Inferior parietal cortex (tissue), 1 donor: ENCODE measurements at regions not wholly inside any gene's neighbourhood (a gene's known extent, or its start where the extent isn't known, plus 50 kb on each side); places are given as distances from the start of the nearest gene placed in this dataset.

Source experiments
- DNase-seq: peaks from one replicate; pipeline ENCODE4 v3.0.0-alpha.2; 2016; ENCODE audit errors: extremely low spot score

DNA sequence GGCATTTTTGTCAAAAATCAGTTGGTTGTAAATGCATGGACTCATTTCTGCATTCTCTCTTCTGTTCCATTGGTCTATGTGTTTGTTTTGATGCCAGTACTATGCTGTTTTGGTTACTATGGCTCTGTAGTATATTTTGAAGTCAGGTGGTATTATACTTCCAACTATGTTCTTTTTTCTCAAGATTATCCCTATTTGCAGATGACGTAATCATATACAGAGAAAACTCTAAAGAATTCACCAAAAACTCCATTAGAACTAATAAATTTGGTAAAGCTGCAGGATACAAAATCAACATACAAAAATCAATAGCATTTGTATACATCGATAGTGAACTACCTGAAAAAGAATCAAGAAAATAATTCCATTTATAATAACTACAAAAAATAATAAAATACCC, 253.1 kb upstream of the NEGR1 start:
- no peak for DNase-seq

DNA sequence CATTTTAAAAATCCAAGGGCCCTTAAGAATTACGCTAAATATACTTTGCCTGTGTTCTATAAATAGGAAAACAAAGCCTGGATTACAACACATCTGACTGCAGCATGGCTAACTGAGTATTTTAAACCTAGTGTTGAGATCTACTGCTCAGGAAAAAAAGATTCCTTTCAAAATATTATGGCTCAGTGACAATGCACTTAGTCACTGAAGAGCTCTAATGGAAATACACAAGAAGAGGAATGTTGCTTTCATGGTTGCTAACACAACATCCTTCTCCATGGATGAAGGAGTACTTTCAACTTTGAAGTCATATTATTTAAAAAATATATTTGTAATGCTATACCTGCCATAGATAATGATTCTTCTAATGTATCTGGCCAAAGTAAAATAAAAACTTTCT, 248.3 kb upstream of the NEGR1 start:
- no peak for DNase-seq

DNA sequence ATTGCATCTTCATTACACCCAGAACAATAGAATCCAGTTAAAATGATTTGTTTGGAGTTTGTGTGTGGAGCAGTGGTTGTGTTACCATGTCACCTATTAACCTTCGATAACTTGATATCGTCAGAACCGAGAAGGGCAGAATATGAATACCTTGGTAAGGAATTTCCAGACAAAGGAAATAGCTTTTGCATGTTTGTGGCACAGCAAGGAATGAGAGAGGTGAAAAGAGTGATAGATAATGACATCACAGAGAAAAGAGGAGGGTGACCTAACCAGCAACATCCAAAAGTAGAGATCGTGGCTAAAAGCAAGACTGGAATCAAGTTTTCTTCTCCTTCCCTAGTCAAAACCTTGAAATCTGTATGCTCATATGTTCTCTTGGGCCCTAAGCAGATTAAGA, 244.6 kb upstream of the NEGR1 start:
- DNase-seq = no peak

DNA sequence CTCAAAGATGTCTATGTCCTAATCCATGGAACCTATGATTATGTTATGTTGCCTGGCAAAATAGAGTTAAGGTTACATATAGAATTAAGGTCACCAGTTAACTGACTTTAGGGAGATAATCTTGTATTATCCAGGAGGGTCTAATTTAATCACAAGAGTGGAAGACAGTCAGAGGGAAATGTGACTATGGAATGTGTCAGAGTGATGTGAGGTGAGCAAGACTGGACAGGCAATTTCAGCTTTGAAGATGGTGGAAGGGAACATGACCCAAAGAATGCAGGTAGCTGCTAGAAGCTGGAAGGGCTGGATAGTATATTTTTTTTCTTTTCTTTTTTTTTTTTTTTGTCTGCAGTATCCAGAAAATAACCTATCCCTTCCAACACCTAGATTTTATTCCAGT, 241.7 kb upstream of the NEGR1 start:
- no peak for DNase-seq

DNA sequence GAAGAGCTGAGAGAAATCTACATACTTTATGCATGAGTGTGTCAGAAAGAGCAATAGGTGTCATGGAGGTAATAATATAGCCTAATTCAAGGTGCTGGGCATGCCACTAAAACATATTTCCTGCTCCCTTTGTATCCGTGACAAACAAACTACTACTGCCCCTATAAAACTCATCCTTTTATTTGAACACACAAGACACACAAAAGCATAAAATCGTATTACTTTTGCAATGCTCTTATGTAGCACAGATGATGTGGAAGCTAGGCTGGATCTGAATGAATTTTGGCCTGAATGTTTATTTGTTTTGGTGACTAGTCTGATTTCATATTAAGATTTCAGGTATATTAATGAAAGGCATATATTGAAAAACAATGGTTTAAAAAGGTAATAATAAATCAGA, 239.3 kb upstream of the NEGR1 start:
- no peak for DNase-seq

DNA sequence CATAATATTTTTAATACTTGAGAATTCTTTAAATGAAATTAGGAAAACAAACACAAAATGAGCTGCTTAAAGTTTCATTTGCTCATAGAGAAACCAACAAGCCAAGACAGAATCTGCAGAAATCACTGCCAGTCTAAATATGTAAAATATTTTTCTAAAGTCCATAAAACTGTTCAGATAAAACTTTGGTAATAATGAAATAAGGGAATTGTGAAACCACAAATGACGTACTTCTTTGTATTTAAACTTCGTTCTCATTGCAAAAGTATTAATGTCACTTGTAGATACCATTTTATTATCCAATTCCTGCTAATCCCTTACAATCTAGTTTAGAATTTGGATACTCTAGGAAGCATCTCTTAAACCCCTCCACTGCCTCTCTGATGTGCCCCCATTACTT, 234.5 kb upstream of the NEGR1 start:
- no peak for DNase-seq

DNA sequence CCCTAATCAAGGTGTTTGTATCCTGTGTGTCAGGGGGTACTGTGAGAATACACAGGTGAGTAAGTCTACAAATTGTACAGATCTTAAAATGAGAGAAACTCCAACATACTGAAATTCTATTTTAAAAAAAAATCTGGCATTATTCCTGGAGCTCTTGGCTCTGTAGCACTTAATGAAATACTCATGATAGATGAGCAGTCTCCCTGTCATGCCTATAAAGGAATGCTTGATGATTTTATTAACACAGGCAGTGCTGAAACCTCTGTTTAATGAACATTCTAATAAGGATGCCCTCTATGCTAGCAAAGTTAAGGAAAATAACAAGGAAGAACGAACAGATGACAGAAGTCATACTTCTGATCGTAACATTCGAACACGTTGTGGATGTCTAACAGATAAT, 233.9 kb upstream of the NEGR1 start:
- DNase-seq = no peak

DNA sequence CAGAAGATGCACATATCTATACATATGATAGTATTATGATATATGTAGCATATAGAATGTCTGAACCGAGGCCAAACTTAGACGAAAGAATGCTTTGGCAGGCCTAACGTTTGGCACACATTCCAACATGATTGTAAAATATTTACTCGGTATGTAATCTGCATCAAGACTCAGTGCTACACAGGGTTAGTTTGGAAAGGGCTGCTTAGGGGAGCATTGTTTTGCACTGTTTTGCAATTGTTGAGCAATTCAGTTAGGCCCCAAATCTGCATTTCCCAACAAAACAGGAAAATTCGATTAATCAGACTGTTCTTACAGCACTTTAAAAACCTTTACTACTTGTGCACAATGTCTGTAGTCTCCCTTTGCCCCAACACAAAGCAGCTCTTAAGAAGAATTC, 216.0 kb upstream of the NEGR1 start:
- no peak for DNase-seq

DNA sequence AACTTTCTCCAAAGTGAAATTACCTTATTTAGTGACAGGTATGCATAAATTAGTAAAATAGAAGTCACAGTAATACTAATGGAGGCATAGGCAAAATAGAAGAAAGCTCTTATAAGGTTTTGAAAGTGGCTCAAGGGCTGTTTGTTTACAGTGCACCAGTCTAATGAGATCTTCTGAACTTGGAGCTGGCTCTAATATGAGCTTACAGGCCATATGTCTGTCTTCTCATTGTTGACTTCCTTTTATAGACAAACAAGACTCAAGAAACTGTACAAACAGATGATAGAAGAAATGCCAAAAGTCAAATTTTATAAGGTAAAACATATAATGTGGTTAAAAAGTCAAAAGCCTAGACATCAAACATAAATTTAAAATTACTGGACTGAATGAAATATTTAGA, 207.5 kb upstream of the NEGR1 start:
- no peak for DNase-seq

DNA sequence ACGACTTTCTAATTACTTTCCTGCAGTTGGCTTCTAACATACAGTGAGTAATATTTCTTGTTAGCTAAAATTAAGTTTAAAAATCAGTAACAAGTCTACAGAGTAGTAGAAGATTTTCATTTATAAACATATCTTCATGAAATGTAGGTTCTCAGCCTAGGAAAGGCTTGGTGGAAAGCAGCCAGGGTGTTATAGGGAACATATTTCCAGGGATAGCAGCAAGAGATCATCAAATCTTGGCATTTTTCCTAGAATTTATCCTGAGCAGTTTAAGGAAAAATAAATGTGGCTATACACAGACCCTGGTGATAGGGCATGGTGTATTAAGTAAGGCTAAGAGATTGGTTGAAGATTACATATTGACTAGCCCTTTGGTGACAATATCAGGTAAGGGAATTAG, 203.5 kb upstream of the NEGR1 start:
- DNase-seq = no peak

DNA sequence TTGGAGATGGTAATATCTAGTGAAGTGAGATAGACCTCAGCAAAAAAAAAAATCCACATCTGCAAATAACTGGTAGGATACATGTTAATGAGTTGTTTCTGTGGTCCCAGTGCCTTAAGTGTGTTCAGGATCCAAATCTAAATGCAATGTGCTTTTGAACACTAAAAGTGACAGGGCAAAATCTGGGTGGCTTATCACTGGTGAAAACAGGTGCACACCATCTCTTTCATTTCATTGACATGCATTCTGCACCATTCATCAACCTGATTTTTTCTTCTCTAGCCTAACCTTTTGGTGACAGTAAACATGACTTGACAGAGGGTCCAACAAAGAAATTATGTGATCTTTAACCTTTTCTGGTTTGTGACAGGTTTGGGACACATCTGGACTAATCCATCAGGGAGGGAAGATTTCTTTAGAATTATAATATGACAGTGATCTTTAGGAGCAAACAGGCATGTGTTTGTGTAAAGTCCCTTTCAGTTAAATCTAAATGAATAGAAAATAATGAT, 201.6 kb upstream of the NEGR1 start:
- DNase-seq = no peak

DNA sequence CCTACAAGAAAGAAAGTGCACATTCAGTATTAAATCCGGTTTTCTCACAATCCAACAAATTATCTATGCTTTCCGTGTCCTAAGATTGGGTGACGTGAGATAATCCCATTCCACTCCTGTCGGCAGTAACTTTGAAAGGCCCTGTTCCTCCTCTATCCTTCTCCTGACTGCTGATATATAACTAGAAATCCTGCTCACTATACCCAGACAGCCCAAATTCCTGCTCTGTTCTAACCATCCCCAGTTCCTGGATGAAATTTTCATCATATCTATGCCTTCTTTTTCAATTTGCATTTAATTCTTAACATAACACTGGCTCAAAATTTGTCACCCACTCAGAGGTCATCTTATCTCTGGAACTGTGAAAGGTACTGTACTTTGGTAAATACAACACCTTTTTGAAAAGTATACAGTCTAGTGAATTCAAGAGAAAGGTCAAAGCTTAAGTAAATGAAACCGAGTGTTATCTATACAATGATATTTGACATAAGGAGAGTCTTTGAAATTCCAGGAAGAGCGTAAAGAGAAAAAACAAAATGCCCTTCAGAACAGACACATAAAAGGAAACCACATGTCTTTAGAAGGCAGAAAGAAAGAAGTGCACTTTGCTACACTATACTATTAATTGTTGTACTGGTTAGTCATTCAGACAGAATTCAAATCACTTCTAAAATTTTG, 200.5 kb upstream of the NEGR1 start:
- DNase-seq = no peak

DNA sequence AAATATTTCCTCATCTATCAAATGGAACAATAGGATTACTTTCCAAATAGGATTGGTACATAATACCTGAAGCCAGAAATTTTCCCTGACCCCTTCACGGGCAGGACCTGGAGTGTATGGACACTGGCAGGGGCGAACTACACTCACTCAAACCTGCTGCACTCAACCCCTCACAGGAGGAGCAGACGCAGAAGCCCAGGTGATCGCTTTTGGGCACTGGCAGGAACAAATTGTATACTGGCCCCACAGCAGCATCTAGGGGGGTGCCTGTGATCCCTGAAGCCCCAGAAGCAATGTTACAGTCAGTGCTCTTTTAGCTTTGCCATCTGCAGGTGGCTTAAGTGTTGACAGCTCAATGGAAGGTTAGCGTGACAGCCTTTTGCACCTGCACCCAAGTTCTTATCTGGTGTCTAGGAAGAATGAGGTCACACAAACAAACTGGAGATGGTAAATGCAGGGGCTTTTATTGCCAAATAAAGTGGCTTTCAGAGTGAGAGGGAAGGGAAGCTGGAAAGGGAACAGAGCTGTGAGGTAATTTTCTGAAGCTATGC, 199.2 kb upstream of the NEGR1 start:
- no peak for DNase-seq

DNA sequence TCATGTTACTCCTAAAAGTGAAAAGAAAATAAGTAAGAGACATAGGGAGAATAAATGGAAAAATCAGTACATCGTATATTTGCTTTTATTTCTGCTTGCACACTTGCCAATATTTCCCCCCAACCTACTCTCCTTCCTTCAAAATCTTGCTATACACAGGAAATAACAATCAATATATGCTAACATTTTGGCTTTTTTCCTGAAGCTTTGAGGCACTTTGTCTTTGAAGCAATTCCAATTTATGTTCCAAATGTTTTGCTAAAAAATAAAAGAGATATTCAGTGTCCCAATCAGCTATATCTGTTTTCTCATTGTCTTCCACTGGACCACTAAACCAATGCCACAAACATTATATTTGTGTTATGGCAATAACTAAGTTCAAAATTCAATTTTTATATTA, 184.0 kb upstream of the NEGR1 start:
- no peak for DNase-seq

DNA sequence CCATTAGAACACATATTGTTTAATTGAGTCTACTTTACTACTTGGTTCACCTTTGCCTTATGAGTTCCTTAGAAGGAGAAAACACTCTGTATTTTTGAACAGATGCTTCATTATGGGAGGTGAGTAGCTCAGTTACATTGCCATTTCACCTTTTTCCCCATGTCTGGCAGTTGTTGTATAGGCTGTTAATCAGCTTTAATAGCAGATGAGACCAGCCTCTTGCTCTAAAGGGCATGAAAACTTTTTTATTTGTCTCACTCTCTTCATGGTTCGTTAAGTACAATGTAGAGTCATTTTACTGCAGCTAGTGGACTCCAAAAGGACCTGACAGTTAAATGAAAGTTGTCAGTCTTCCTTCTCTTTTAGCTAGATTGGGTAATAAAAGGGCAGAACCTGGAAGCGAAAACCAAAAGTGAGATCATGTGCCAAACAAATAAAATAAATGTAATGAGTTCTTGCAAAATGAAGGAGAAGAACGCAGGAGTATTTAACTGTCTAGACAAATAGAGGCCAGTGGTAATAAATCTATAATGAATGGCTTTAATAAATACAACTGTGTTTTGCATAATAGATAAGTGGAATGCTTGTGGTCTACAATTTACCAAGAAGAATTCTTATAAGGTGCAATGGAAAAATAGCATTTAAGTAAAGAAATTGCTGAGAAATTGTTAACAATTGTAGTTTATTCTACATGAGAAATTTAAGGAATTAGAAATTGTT, 180.0 kb upstream of the NEGR1 start:
- no peak for DNase-seq

DNA sequence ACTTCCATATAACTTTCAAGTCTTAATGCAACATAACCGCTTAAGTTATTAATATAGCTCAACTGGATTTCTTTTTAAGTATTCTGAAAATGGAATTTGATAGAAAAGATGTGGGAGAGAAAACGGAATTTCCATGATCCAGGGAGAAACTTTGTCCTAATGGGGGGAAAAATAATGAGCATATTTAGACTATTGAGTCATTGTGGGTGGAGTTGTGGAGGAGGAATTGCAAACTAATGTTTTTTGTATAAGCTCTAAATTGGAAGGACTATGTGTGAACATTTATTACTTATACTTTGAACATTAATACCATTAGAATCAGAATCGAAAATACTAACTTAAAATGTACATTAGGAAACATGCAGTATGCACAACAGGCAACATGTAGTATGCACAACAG, 159.9 kb upstream of the NEGR1 start:
- no peak for DNase-seq

DNA sequence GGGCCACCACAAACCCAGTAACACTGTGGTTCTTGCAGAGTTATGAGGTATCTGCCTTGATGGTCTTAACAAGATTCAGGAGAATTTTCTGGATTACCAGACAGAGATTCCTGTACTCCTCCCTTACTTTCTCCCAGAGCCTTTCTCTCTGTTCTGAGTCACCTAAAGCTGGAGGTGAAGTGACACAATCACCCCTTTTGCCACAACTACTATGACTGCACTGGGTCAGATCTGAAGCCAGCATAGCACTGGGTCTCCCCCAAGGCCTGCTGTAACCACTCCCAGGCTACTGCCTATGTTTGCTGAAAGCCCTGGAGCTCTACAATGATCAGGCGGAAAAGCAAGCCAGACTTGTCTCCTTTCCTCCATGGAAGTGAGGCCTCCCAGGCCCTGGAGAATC, 156.7 kb upstream of the NEGR1 start:
- no peak for DNase-seq

DNA sequence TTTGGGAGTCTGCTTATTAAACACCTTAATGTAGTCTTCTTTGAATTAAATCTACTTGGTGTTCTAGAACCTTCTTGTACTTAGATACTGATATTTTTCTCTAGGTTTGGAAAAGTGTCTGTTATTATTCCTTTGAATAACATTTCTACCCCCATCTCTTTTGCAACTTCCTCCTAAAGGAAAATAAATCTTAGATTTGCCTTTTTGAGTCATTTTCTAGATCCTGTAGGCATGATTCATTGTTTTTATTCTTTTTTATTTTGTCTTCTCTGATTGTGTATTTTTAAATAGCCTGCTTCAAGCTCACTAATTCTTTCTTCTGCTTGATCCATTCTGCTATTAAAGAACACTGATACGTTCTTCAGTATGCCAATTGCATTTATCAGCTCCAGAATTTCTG, 155.9 kb upstream of the NEGR1 start:
- no peak for DNase-seq

DNA sequence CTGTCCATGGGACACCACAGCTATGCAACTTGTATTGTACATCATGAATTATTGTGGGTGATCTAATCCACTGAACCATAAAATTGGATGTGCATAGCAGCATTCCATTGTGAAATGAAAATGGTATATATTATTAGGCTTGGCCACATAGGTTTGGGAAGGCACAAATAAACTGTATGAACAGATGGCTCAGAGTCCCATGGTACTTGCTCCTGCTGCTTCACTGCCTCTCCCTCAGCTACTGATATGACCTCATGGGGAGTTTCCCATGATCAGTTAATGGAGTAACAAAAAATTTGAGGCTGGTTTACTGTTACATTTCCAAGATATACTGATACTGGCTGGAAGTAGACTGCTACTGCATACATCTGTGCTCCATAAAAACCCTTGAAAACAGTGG, 152.7 kb upstream of the NEGR1 start:
- DNase-seq = no peak

DNA sequence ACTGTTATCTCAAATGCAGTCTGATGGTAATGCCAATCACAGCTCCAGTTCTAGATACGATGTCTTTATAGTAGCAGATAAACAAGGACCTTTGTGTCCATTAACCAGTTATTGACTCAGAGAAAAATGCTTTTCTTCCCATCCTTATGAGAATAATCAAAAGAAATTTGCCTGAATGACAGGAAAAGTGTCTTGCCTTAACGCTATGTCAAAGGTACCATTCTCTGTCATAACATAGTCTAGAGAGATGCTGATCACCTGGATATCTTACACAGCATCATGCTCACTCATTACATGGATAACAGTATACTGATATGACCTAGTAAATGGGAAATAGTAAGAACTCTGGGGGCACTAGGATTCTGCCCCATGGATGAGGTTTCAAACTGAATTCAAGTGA, 151.7 kb upstream of the NEGR1 start:
- DNase-seq = no peak

DNA sequence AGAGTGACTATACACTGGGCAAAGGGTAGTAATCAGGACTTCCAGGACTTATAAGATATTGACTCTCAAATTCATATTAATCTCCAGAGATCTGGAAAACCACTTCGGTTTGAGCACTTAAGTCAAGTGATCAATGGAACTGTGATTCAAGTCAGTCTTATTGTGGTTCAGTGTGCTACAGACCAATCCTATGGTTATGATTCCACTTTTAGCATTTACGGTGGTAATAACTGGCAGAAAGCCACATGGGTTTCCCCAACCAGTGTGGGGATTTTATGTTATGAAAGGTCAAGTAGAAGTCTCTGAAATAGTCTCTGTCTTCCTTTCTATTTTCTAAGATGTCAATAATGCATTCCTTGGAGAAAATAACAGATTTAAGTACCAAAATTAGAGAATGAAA, 151.3 kb upstream of the NEGR1 start:
- DNase-seq = no peak

DNA sequence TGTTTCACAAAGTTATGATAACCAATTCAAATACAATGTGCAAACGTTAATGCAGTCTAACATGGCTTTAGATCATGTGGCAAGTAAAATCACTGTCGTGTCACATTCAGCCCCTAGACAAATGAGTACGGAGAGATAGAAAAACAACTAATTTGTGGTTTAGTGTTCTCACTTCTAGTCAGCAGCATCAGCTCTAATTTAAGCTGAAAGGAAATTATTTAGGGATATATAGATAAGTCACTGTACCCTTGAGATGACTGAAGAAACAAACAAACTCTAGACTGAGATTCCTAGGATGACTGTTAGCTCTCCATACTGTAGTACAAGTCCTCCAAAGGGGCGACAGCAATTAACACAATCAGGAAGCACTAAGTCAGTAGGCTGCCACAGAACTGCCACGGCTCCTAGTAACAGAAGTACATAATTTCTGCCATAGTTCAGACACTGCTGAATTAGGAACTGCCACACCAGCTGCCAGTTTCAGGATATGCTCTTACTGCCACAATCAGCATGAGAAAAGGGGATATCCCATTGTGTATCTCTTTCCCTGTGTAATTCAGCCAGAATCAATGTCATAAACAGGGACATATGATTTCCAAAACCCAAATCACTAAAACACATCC, 150.4 kb upstream of the NEGR1 start:
- DNase-seq = no peak

DNA sequence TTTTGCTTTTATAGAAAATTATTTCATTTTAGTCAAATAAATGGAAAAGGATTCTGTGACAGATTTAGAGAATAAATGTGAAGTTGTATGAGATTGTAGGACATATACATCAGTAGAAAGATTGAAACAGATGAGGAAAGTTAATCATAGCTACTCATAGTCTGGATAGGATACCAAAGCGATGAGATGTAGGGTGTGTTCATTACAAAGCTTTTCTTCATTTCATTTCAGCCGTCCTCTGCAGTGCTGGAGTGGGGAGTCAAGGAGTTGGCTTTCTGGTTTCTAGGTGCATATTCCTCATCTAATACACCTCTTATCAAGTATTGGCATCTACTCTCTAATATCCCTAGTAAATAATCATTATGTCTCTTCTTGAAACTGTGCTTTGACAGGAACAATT, 149.5 kb upstream of the NEGR1 start:
- no peak for DNase-seq
